GM21528 (cell line): ENCODE measurements at regions not wholly inside any gene's neighbourhood (a gene's known extent, or its start where the extent isn't known, plus 50 kb on each side); places are given as distances from the start of the nearest gene placed in this dataset.

Source experiments
- ATAC-seq: cut with Tn5 transposase; IDR thresholded peaks from one replicate; pipeline ENCODE4 v1.9.1; 2021; ENCODE audit warnings: mild to moderate bottlenecking, moderate library complexity; ENCODE audit not compliant: unreplicated experiment, low FRiP score

GRCh38 chr4:79492148-79492547 is 84.1 kb upstream of the GK2 start:
- ATAC-seq = no peak

DNA sequence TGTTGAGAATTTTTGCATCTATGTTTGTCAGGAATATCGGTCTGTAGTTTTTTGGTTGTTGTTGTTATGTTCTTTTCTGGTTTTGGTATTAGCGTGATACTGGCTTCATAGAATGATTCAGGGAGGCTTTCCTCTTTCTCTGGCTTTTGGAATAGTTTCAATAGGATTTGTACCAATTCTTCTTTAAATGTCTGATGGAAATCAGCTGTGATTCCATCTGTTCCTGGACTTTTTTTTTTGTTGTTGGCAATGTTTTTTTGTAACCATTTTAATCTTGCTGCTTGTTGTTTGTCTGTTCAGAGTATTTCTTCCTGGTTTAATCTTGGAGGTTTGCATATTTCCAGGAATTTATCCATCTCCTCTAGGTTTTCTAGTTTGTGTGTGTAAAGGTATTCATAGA is 81.5 kb upstream of the GK2 start:
- no peak for ATAC-seq

DNA sequence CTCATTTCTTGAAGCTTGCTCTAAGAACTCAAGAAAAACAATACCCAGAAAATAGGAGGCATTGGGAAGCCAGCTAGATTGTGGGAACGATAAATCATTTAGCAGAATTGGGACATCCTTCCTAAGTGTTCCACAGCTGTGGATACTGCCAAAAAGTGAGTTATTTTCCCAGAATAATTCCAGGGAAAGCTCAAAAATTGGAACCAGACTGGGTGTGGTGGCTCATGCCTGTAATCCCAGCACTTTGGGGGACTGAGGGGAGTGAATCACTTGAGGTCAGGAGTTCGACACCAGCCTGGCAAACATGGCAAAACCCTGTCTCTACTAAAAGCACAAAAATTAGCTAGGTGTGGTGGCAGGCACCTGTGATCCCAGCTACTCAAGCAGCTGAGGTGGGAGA is 68.2 kb upstream of the GK2 start:
- ATAC-seq = no peak

- no peak for ATAC-seq
Measured at GRCh38 chr4:79473439-79473724, 65.4 kb upstream of the GK2 start.

- ATAC-seq = no peak
Measured at GRCh38 chr4:79472693-79473438, 64.8 kb upstream of the GK2 start.

DNA sequence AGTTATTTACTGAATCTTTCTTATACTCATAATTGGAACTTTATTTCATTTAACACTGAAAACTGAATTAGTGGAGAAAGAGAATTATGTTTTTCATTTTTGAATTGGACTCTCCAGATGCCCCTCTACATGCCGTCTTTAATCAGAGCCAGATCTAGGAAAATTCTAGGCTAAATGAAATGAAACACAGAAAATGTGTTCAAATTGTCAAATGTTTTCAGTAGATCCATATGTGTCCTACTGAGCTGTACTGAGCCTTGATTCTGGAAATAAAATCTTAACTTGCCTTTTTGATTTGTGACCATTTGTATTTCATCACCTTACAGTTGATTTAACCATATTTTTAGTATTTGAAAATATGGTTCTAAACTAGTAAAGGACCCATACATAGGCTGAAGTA is 64.0 kb upstream of the GK2 start:
- no peak for ATAC-seq

GRCh38 chr4:79471309-79471708 is 63.3 kb upstream of the GK2 start:
- ATAC-seq = no peak

GRCh38 chr4:79467246-79467932 is 59.4 kb upstream of the GK2 start:
- ATAC-seq = no peak

- ATAC-seq = no peak
Measured at GRCh38 chr4:79466621-79467020, 58.6 kb upstream of the GK2 start.
